NOMO-1 (cell line): ENCODE measurements at regions not wholly inside any gene's neighbourhood (a gene's known extent, or its start where the extent isn't known, plus 50 kb on each side); places are given as distances from the start of the nearest gene placed in this dataset.
"Not testable (repeated sequence)": the region's sequence is repeated elsewhere in the genome, so short reads cannot be mapped to it uniquely, and the experiment has no call there.

Source experiments
- DNase-seq, 2 experiments: peaks; one replicate each; lab custom pipeline; 2025; ENCODE audit not compliant: unreplicated experiment in 2 of 2; lab: John Stamatoyannopoulos, UW

GRCh38 chr5:148740966-148741742, 85.3 kb upstream of the ADRB2 start:
- DNase-seq, result peak; percentile 15 to 71

- DNase-seq, result not testable (repeated sequence)
Observed at GRCh38 chr5:148741766-148742165, 84.6 kb upstream of the ADRB2 start.

GRCh38 chr5:148744380-148744779, 82.0 kb upstream of the ADRB2 start:
- DNase-seq, result not testable (repeated sequence)

GRCh38 chr5:148746826-148747535, 79.4 kb upstream of the ADRB2 start:
- DNase-seq, result peak; percentile 48 to 91

GRCh38 chr5:148747536-148747906, 78.9 kb upstream of the ADRB2 start:
- DNase-seq, result no peak

GRCh38 chr5:148748702-148749392, 77.6 kb upstream of the ADRB2 start:
- peak; percentile 80 to 87 for DNase-seq

- no peak for DNase-seq
Observed at GRCh38 chr5:148750614-148751013, 75.8 kb upstream of the ADRB2 start.

- peak in 1 of 2 experiments; percentile 40 for DNase-seq
Observed at GRCh38 chr5:148751025-148751424, 75.4 kb upstream of the ADRB2 start.

GRCh38 chr5:148752375-148752774, 74.0 kb upstream of the ADRB2 start:
- DNase-seq, result not testable (repeated sequence)

GRCh38 chr5:148759101-148759500, 67.3 kb upstream of the ADRB2 start:
- DNase-seq, result peak in 1 of 2 experiments; percentile 11

- DNase-seq, result peak in 1 of 2 experiments; percentile 54
Observed at GRCh38 chr5:148760945-148761638, 65.3 kb upstream of the ADRB2 start.

GRCh38 chr5:148763996-148764395, 62.4 kb upstream of the ADRB2 start:
- DNase-seq, result no peak

GRCh38 chr5:148765061-148765460, 61.4 kb upstream of the ADRB2 start:
- DNase-seq, result no peak

GRCh38 chr5:148768806-148769415, 57.5 kb upstream of the ADRB2 start:
- DNase-seq, result peak; percentile 46 to 70

GRCh38 chr5:148769941-148770340, 56.5 kb upstream of the ADRB2 start:
- no peak for DNase-seq

GRCh38 chr5:148774313-148774712, 52.1 kb upstream of the ADRB2 start:
- DNase-seq, result no peak

GRCh38 chr5:148776261-148776660, 50.1 kb upstream of the ADRB2 start:
- no peak for DNase-seq
